Medulla oblongata (tissue), 1 donor: ENCODE measurements at regions not wholly inside any gene's neighbourhood (a gene's known extent, or its start where the extent isn't known, plus 50 kb on each side); places are given as distances from the start of the nearest gene placed in this dataset.
"Not testable (repeated sequence)": the region's sequence is repeated elsewhere in the genome, so short reads cannot be mapped to it uniquely, and the experiment has no call there.

Source experiments
- DNase-seq: peaks from one replicate; pipeline ENCODE4 v3.0.0-alpha.2; 2015; ENCODE audit errors: extremely low spot score

DNA sequence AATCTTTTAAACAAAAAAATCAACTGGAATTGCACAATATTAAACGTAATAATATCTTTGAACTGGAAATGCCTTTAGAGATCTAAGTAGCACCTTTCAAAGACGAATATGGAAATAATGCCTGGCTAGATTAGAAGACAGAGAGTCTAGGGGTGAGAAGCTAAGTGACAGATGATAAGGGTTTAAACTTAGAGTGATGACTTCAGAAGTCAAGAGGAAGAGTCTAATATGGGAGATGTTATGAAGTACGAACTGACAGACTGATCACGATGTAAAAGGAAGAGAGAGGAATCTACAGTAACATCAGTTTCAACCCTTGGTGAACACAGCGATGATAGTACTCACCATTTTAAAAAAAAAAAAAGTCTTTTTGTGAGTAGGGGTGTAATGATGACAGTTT is 57.9 kb downstream of the HINT1 start:
- no peak for DNase-seq

DNA sequence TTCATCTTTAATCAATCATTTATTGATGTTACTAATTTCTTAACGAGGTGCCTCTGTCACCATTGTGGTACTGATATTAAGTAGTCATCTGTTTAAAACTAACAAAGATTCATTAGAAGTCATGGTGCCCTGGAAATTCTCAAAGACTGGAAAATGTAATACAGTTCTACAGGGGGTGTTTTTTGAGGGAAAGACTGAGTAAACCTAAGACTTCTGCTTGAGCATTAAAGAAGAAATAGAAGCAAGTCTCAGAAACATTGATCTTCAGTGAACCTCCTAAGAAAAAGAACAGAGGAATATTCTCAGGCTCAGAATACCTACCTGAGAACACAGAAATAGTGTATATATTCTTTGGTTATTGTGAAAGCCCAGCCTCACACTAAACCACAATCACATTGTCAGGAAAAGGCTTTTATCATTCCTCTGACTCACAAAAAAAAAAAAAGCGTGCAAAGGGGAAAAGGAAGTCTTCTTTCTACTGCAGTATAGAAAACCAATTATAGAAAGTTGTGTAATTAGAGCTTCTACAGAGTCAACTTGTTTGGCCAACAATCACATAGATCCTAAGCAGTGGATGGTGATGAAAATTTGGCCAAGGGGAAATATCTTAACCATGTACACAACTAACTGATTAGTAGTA is 60.8 kb downstream of the HINT1 start:
- no peak for DNase-seq

DNA sequence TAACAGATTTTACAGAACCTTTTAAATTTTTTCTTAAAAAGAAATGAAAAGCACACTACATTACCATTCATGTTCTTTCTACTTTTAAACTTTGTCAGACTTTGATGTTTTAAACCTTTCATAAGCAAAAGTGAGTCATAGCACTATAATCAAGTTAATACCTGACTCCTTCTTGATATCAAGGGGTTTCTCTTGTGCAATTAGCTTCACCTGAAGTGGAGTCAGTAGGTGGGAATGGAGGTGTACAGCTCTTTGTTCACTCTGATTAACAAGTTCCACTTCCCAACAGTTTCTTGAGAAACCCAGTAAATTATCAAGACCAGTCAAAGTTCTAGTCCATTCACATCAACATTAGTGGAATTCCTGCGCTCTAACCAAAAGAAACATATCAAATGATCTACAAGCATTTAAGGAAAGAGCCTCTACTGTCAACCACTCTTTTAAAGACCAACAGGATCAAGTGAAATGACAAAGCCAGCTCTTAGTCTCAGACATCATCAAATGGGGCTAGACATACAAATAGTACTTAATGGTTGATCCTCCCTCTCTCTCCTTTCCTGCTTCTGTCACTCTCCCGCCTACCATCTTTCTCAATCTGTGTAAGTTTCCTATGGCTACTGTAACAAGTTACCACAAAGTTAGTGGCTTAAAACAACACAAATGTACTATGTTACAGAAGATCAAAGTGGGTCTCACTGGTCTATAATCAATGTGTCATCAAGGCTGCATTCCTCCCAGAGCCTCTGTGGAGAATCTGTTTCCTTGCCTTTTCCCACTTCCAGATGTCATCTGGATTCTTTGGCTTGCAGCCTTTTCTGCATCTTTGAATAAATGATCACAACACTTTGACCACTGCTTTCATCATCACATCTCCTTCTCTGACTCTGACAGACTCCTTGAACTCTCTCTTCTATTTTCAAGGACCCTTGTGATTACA is 68.0 kb downstream of the HINT1 start:
- no peak for DNase-seq

DNA sequence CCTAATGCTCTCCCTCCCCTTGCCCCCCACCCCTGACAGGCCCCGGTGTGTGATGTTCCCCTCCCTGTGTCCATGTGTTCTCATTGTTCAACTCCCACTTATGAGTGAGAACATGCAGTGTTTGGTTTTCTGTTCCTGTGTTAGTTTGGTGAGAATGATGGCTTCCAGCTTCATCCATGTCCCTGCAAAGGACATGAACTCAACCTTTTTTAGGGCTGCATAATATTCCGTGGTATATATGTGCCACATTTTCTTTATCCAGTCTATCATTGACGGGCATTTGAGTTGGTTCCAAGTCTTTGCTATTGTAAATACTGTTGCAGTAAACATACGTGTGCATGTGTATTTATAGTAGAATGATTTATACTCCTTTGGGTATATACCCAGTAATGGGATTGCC is 69.5 kb downstream of the HINT1 start:
- DNase-seq: not testable (repeated sequence)

DNA sequence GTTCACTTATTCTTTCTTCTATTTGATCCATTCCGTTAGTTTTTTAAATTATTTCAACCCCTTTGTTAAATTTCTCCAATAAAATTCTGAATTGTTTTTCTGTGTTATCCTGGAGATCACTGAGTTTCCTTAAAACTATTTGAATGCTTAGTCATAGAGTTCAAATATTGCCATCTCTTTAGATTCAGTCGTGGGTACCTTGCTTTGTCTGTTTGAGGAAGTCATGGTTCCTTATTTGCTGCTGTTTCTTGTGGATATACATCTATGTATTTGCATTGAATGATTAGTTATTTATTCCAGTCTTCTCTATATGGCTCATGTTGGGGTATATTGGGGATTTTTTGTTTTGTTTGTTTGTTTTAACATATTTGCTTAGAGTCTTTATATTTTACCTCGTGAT is 80.6 kb downstream of the HINT1 start:
- no peak for DNase-seq

DNA sequence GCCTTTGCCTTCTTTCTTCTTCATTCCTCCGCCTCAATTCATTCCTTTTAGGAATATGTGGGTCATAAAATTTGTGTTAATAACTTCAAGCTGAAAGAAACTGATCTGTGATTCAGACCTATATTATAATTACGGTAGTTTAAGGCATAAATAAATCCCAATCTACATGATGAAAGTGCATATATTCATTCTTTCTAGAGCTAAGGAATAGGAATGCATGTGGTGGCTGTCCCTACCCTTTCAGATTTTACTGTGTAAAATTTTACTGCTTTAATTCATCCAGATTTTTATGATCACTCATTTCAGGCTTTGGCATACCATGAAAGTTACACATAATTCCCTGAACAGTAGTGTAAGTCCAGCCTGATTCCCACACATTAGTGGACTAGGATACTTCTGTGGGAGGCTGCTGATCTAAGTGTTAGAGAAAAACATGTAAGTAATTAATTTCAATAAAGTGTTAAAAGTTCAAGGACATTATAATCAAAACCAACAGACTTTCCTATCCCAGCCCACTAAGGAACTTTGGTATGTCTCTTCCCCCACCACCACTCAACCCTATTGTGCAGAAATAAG is 83.1 kb downstream of the HINT1 start:
- no peak for DNase-seq

DNA sequence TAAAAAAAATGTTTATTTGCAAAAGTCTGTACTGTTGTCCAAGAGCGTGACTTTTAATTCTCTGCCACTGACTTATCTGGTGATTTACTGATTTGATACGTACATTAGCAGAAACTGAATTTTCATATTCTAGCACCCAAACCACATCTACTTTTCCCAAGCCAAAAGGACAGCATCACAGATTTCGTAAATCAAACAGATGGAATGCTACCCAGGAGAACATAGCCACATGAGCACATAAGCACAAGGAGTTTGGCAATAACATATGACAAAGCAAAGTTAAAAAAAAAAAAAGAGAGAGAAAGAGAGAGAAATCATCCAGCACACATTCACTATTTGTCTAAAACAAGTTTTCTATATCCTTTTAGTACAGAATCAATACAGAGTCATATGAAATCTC is 83.7 kb downstream of the HINT1 start:
- DNase-seq: no peak

DNA sequence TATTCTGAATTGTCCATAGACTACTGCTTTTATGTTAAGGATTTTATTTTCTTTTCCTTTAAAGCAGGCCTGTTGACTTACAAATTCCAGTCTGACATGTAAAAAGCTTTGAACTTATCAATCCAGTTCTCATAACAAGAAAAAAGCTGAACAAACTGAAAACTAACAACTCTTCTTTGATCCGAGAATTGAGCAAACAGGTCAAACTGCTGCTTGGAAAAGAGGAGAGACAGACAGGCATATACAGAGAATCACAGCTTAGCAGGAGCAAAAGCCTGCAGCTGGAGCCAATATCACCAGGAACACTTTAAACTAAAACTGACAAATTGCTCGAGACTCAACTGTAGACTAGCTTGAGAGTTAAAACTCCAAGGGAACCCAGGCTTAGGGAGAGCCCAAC is 85.8 kb downstream of the HINT1 start:
- DNase-seq: no peak

DNA sequence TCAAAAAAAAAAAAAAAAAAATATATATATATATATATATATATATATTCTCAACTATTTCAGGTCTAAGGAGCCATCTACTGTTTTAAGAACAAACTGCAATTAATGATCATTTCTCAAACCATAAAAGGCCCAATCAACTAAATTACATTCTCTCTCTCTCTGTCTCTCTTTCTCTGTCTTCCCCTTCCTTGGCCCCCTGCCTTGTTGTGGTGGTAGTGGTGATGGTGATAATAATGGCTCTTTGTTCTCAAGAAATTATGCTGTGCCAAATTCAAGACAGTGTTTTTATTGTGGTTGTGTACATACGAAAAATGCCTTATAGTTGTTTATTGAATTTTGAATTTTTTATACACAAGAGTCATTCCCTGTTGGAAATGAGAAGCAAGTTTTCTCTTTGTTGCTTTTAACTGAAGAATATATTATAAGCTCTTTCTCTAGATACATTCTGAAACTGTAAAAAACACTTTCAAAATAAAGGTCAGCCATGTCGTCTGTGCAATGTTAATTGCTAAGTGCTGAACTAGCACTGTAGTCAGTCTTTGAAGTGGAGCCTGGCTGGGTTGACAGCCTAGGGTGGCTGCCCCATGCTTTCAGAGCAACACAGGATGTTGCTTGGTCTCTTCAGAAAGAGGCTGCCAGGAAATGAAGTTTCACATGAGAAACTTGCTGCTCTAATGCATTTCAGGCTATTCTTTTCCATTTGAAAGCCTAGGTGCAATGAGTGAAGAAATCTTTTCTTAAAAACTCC is 96.0 kb downstream of the HINT1 start:
- peak; percentile 86 for DNase-seq

DNA sequence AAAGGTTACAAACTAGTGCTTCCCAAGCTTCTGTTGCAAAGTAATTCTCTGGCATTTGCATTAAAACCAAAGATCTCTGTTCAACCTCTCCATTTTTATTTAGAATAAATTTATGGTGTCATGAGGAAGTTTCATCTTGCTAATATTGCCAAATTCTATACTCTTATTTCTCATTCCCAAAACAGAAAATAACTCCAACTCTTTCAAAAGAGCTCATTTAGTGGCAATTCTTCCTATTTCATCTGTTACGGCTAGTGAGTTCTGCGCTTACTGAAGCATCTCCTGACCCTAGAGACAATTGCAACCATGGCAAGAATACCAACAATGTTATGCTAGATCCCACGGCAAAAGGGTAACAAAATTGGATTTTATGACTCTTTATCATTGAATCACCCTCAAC is 97.0 kb downstream of the HINT1 start:
- no peak for DNase-seq

DNA sequence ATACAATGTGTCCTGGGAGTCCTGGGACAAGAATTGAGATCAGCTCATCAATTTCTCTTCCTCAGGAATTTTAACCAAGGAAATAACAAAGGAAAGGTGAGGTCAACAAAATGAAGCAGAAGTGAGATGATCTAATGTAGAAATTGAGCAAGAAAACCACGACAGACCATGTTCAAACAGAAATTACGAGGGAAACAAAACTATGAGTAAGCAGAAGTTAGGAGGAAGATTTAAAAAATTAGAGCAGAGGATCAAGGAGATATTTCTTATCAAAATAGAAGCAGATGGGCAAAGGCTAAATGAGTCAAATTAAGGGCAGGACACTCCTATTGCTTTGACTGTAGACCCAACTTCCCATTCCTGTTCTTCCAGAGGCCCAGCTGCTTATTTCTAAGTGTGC is 97.4 kb downstream of the HINT1 start:
- DNase-seq: no peak

DNA sequence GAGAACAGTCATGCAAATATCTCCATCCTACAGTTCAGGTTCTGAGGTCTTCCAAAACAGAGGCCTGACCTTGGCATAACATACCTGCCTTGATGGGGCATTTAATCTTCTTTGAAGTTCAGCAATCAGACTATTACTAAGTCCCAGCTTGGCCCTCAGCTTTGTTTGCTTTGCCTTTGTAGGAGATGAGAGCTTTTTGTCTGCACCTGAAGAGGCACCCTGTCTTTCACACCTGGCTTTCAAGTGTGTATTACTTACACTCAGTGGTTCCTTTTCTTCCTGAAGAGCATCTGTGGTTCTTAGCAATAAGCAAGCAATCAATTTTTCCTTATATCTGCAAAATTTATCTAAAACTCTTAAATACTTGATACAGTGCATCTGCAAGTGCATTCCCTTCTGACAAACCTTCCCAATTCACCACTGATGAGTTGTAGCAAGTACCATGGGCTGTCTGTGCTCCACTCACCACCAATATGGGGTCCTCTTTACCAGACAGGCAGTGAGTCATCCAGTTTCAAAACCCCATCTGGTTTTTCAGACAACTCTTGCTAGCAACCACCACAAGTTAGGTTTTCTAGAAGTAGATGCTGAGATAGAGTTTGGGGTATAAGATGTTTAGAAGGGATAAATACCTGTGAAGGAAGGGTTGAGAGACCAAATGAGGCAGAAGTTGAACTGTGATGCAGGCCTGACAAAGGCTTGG is 100.2 kb downstream of the HINT1 start:
- no peak for DNase-seq

DNA sequence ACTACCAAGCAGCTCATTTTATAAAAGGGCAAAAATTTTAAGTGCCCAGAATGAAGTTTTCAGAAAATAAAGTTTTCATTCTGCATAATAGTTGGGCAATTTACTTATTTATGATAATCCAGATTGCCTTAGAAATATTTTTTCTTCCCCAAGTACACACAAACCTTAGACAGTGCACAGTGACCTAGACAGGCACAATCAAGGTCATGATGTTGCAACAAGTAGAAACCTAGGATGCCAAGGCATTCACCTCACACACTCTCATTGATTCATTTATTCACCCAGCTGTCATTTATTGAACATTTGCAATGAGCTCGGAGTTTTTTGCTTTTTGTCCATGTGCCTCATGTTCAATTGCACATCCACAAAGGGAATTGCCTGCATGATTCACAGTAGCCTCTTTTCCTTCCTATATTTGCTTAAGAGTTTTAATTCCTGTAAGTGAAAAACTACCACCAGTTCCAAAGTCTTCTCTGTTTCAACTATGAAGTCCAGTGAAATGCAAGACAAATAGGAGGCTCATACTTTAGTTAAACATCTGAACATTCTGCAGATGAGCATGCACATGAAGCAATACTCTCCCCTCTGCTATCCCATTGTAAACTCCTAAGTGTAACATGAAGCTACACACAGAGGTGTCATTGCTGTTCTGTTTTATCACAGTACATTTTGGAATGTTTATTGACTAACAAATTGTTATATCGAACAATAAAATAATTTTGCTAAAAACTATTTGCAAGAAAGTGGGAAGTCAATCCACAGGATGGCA is 122.9 kb downstream of the HINT1 start:
- no peak for DNase-seq

DNA sequence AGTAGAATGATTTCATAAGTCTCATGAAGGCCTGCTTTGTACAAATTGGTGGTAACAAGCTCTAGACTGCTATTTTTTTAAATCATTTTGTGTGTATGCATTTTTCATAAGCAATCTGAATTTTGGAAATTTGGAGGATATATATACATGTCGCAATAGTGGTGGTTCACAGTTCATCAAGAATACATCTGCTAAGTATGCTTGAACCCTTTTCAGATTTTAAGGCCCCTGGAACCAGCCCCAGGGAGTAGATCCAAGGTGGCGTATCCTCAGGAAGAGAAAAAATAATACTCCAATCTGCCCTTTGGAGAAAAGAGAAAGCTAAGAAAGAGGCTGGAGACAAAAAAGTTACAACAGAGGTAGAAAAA is 141.6 kb downstream of the HINT1 start:
- no peak for DNase-seq

DNA sequence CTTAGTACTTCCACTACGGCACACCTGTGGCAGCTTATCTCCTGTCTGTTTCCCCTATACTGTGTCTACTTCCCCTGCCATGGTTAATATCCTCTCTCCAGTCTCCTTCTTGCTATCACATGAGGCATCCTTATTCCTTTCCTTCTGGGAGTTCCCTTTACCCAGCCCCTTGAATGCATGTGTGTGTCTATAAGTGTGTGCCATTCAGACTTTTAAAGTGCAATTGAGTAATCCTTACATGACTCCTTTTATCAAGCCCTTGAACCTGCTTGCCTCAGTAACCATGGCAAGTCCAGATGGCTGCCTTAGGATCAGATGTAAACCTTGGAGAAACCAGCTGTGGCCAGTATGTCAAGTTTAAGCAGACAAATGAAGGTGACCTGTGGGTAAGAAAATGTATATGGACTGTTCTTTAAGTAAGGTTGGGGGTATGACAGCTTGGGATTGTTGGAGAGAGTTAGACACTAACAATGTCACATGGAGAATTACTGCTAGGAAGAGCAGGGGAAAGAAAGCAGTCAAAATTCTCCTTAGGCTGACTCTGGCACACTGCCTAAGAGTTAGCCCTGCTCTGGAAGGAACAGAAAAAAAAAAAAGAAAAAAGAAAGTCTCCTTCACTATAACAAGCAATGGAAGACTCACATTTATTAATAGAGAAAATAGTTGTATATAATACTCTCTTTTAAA is 142.1 kb downstream of the HINT1 start:
- no peak for DNase-seq

DNA sequence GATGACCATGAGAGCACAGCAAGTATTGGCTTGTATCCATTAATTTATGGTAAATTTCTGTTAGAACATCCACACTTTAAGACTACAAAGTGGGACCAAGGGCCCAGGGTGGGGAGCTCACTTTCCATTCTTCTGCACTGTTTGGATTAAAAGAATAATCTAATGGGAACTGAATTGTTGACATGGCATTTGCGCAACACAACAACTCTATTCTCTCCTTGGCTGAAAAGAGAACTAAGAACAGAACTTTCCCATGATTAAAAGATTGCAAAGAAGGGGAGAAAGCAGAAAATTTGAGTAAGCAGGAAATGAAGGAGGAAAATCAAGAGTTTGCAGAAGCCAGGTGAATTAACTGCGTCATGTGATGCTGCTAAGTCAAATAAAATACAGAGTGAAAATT is 143.4 kb downstream of the HINT1 start:
- DNase-seq: no peak

DNA sequence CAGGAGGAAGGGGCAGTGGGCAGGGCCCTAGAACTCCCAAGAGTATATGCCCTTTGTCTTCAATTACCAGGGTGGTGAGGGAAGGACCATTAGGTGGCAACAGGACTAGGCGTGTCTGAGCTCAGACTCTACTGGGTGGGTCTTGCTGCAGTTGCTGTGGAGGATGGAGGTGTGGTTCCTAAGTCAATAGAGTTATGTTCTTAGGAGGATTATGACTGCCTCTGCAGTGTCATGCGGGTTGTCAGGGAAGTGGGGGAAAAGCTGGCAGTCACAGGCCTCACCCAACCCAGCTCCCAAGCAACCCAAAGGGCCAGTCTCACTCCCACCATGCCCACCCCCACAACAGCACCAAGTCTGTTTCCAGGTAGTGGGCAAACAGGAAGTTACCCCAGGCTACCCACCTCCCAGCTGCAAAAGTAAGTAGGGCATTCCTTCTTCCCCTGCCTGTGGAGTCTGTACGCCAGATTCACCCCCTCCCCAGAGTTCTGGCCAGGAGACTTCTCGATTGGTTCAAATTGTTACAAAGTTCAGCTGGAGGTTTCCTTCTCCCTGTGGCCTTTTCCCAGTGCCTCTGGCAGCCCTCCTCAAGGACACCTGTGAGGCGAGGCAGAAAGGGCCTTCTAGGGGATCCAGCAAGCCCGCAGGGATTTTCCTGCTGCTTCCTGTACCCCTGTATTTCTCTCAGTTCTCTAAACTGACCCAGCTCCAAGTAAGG is 145.3 kb downstream of the HINT1 start:
- DNase-seq: no peak

DNA sequence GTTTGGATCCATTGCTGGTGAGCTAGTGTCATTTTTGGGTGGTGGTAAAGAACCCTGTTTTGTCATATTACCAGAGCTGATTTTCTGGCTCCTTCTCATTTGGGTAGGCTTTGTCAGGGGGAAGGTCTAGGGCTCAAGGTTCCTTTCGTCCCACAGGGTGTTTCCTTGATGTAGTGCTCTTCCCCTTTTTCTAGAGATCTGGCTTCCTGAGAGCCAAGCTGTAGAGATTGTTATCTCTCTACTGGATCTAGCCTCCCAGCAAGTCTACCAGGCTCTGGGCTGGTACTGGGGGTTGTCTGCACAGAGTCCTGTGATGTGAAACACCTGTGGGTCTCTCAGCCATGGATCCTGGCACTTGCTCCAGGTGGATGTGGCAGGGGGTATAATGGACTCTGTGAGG is 145.9 kb downstream of the HINT1 start:
- no peak for DNase-seq

DNA sequence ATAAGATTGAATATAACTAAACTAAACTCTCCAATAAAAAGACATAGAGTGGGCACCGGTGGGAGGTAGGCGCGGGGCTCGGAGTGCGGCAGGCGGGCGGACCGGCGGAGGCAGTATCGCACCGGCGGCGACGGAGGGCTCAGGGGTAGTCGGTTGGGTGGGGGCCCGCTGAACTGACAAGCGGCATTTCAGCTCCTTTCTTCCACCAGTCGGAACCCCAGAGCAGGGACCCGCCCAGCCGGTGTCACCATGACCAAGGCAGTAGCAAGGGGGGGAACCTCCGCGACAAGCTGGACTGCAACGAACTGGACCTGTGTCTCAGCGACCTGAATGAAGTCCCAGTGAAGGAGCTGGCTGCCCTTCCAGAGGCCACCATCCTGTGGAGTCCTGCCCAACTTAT is 156.7 kb downstream of the HINT1 start:
- DNase-seq: no peak
